ENCODE measurements at regions not wholly inside any gene's neighbourhood (a gene's known extent, or its start where the extent isn't known, plus 50 kb on each side); places are given as distances from the start of the nearest gene placed in this dataset.
"Not testable (repeated sequence)": the region's sequence is repeated elsewhere in the genome, so short reads cannot be mapped to it uniquely, and the experiment has no call there.

DNA sequence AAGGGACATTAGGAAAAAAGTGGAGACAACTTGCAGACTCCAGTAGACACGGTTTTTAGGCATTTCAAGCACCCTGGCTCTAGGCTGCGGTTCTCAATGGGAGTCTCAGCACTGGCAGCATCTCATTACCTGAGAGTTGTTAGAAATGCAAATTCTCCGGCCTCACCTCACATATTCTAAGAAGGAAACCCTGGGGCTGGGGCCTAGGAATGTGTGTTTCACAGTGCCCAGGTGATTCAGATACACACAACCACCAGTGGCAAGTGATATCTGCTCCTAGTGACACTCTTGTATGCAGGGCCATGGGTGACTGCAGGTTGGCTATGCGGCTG, 313.9 kb downstream of the BCL2L11 start:
- H3K14ac ChIP-seq (ENCODE audit: insufficient read length); H3K4me1 ChIP-seq (replicated peaks in 1 of 4; ENCODE audit: control insufficient read depth in 3 of 4, insufficient read depth in 4 of 4, low read length in 3 of 4); FAIRE-seq; H3K4me3 ChIP-seq (ENCODE audit: extremely low read depth in 1 of 4, insufficient read depth in 2 of 4, low read depth in 3 of 4, low read length in 4 of 4); H3K23ac ChIP-seq (ENCODE audit: insufficient read length); H3K9me3 ChIP-seq (ENCODE audit: insufficient read depth in 2 of 2, low read depth in 1 of 2, low read length in 1 of 2); DNase-seq (ENCODE audit: low read depth in 1 of 2, low spot score in 2 of 2); H2BK12ac ChIP-seq (ENCODE audit: low read depth, low read length); H4K91ac ChIP-seq (replicated peaks; ENCODE audit: insufficient read length, low read length); H3K9ac ChIP-seq (replicated peaks in 1 of 4; ENCODE audit: extremely low read depth in 1 of 4, low read depth in 3 of 4, low read length in 3 of 4); H3K18ac ChIP-seq (ENCODE audit: extremely low read depth, low read length); H3K27ac ChIP-seq (ENCODE audit: low read depth, low read length); H3K36me3 ChIP-seq (ENCODE audit: control insufficient read depth in 2 of 4, insufficient read depth in 4 of 4, low read length in 3 of 4); H2AK5ac ChIP-seq (ENCODE audit: low read depth, low read length); H2BK120ac ChIP-seq (replicated peaks; ENCODE audit: low read depth, low read length); H3K56ac ChIP-seq (replicated peaks; ENCODE audit: insufficient read length, low read depth, low read length); H2AFZ ChIP-seq (ENCODE audit: low read length); H2BK20ac ChIP-seq (ENCODE audit: low read length); H3K4me2 ChIP-seq (ENCODE audit: insufficient read depth in 1 of 2, low read depth in 2 of 2, low read length in 2 of 2); H3K27me3 ChIP-seq (replicated peaks in 1 of 4; ENCODE audit: control insufficient read depth in 3 of 4, extremely low read depth in 1 of 4, insufficient read depth in 3 of 4, low read length in 3 of 4); H3K79me2 ChIP-seq (ENCODE audit: control insufficient read depth in 1 of 2, insufficient read depth in 2 of 2, low read length in 2 of 2); H2BK15ac ChIP-seq (ENCODE audit: low read length); POLR2A ChIA-PET (ENCODE audit: partially characterized antibody); H3K4ac ChIP-seq (replicated peaks; ENCODE audit: insufficient read length, low read depth, low read length); H2BK5ac ChIP-seq (ENCODE audit: low read depth, low read length); H4K5ac ChIP-seq (ENCODE audit: insufficient read length, low read depth, low read length); CTCF ChIA-PET (ENCODE audit: partially characterized antibody); H3K23me2 ChIP-seq (ENCODE audit: low read depth, low read length); H3K79me1 ChIP-seq (ENCODE audit: low read depth, low read length); H4K8ac ChIP-seq (ENCODE audit: extremely low read depth, insufficient read depth, low read length); H4K20me1 ChIP-seq (replicated peaks in 1 of 2; ENCODE audit: control insufficient read depth in 1 of 2, insufficient read depth in 2 of 2, low read length in 2 of 2): not testable (repeated sequence)
- 20% methylated on average over 3 of the region's 4 CpGs; no CpG with 5 or more reads in 1 of the 2 experiments for WGBS, 2 experiments (ENCODE audit: extremely low coverage in 1 of 2, insufficient coverage in 1 of 2, insufficient read length in 1 of 2, insufficient replicate concordance in 2 of 2, low coverage in 1 of 2, low lambda C conversion rate in 2 of 2, missing lambda C conversion rate in 1 of 2)

DNA sequence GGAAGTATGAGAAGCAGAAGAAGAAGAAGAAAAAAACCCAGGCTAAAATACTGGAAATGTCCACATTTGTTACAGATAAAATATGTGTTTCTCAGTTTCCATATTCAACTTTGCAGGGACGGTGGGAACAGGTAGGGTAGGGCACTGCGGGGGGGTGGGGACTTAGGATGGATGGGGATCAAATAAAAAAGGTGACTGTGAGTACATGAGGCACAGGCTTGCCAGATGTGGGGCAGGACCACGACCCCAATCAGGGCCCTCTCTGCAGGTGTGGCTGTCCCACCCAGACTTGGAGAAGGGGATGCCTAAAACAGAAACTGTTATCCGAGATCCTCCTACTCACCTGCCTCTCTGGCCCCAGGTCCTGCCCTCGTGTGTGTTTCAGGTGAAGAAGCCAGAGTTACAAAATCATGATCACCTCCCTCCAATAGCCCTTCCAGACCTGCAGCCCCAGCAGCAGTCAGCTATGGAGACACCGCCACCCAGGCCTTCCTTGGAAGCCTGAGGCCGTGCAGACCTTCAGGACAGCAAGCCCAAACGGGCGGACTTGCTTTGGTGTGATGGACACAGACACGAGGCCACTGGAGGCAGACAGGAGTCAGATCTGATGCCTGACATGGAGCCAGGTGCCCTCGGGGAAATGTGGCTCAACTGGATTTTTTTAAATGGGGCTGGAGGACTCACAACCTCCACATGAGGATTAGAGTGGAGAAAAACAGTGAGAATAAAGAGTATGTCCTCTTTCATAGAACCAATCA, 315.0 kb downstream of the BCL2L11 start:
- H3K36me3 ChIP-seq (ENCODE audit: control insufficient read depth in 2 of 4, insufficient read depth in 4 of 4, low read length in 3 of 4); H3K4ac ChIP-seq (replicated peaks; ENCODE audit: insufficient read length, low read depth, low read length); H2BK5ac ChIP-seq (ENCODE audit: low read depth, low read length); H2BK120ac ChIP-seq (replicated peaks; ENCODE audit: low read depth, low read length); H3K9me3 ChIP-seq (ENCODE audit: insufficient read depth in 2 of 2, low read depth in 1 of 2, low read length in 1 of 2); H3K14ac ChIP-seq (ENCODE audit: insufficient read length); H2BK15ac ChIP-seq (ENCODE audit: low read length); H3K23me2 ChIP-seq (ENCODE audit: low read depth, low read length); H4K91ac ChIP-seq (replicated peaks; ENCODE audit: insufficient read length, low read length); H4K5ac ChIP-seq (ENCODE audit: insufficient read length, low read depth, low read length); H2BK12ac ChIP-seq (ENCODE audit: low read depth, low read length); H3K79me1 ChIP-seq (ENCODE audit: low read depth, low read length); H3K27me3 ChIP-seq (replicated peaks in 1 of 4; ENCODE audit: control insufficient read depth in 3 of 4, extremely low read depth in 1 of 4, insufficient read depth in 3 of 4, low read length in 3 of 4); FAIRE-seq; H3K4me3 ChIP-seq (ENCODE audit: extremely low read depth in 1 of 4, insufficient read depth in 2 of 4, low read depth in 3 of 4, low read length in 4 of 4); H2BK20ac ChIP-seq (ENCODE audit: low read length); H2AK5ac ChIP-seq (ENCODE audit: low read depth, low read length); H3K56ac ChIP-seq (replicated peaks; ENCODE audit: insufficient read length, low read depth, low read length); H3K4me2 ChIP-seq (ENCODE audit: insufficient read depth in 1 of 2, low read depth in 2 of 2, low read length in 2 of 2); H3K23ac ChIP-seq (ENCODE audit: insufficient read length); CTCF ChIA-PET (ENCODE audit: partially characterized antibody); H3K18ac ChIP-seq (ENCODE audit: extremely low read depth, low read length); H3K9ac ChIP-seq (replicated peaks in 1 of 4; ENCODE audit: extremely low read depth in 1 of 4, low read depth in 3 of 4, low read length in 3 of 4); H2AFZ ChIP-seq (ENCODE audit: low read length); H3K4me1 ChIP-seq (replicated peaks in 1 of 4; ENCODE audit: control insufficient read depth in 3 of 4, insufficient read depth in 4 of 4, low read length in 3 of 4); POLR2A ChIA-PET (ENCODE audit: partially characterized antibody); H4K20me1 ChIP-seq (replicated peaks in 1 of 2; ENCODE audit: control insufficient read depth in 1 of 2, insufficient read depth in 2 of 2, low read length in 2 of 2); H3K27ac ChIP-seq (ENCODE audit: low read depth, low read length); H3K79me2 ChIP-seq (ENCODE audit: control insufficient read depth in 1 of 2, insufficient read depth in 2 of 2, low read length in 2 of 2); H4K8ac ChIP-seq (ENCODE audit: extremely low read depth, insufficient read depth, low read length); DNase-seq (ENCODE audit: low read depth in 1 of 2, low spot score in 2 of 2): not testable (repeated sequence)
- WGBS, 2 experiments (ENCODE audit: extremely low coverage in 1 of 2, insufficient coverage in 1 of 2, insufficient read length in 1 of 2, insufficient replicate concordance in 2 of 2, low coverage in 1 of 2, low lambda C conversion rate in 2 of 2, missing lambda C conversion rate in 1 of 2): 74% methylated on average over 5 of the region's 11 CpGs; no CpG with 5 or more reads in 1 of the 2 experiments

Data from H1 (cell line).